HepG2 (cell line): ENCODE measurements at regions not wholly inside any gene's neighbourhood (a gene's known extent, or its start where the extent isn't known, plus 50 kb on each side); places are given as distances from the start of the nearest gene placed in this dataset.

Source experiments
- MBNL3 ChIP-seq: fragments of 250-450 bp; sonication (Bioruptor Pico); conservative IDR thresholded peaks from 2 replicates; pipeline ENCODE4 v1.8.0; 2022; ENCODE audit warnings: mild to moderate bottlenecking, inconsistent platforms
- NAIF1 ChIP-seq: sonication (generic); formaldehyde crosslinking; IDR thresholded peaks from 2 replicates; pipeline ENCODE4 v1.5.0; 2020; ENCODE audit warnings: mild to moderate bottlenecking, missing genetic modification reagents, borderline replicate concordance
- SMAD1 ChIP-seq: sonication (generic); formaldehyde crosslinking; IDR thresholded peaks from 2 replicates; pipeline ENCODE4 v1.4.0; 2020; ENCODE audit warnings: missing genetic modification reagents, low read depth, mild to moderate bottlenecking, borderline replicate concordance
- ZNF407 ChIP-seq: sonication (generic); formaldehyde crosslinking; IDR thresholded peaks from one replicate; pipeline ENCODE4 v1.5.1; 2020; ENCODE audit warnings: mild to moderate bottlenecking, missing genetic modification reagents; ENCODE audit errors: not compliant biosample characterization
- TF ChIP-seq, protein P1 (sequence below): sonication (generic); formaldehyde crosslinking; IDR thresholded peaks from 2 replicates; pipeline ENCODE4 v1.5.1; 2020; ENCODE audit warnings: mild to moderate bottlenecking, missing genetic modification reagents
- TF ChIP-seq, protein P2 (sequence below): sonication (generic); IDR thresholded peaks from 2 replicates; pipeline ENCODE4 v1.6.1; 2016; ENCODE audit warnings: low read depth, borderline replicate concordance

DNA sequence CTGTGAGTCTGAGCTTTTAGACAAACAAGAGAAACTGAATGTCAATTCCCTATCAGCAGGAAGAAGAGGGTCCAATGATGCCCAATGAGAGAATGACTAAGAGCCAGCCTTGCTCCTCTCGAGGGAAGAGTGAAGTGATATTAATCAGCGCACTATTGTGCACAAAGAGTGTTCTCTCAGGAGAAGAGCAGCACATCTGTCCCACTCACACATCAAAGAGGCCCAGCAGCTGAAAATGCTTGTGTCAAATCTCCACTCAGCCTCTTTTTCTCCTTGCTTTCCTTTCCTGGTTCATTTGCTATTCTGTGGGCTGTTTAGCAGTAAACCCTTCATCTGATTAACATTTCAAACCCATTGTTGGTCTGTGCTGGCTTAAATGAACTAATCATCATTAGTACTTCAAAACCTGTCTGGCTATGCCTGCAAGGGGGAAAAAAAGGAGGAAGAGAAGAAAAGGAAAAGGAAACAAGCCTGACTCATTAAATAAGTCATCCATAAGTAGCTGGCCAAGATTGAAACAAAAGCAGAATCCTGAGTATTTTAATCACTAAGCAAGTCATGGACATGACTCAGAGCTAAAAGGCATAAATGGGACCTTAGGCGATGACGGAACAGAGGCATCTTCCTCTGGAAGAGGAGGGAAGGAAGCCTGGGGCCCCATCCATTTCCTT, 912.7 kb downstream of the TUSC7 start (continued):
- TF ChIP-seq ZNF407 (CRISPR knock-in tag), result no peak
- TF ChIP-seq NAIF1 (CRISPR knock-in tag), result no peak
- no peak for TF ChIP-seq MBNL3 (CRISPR knock-in tag)
- TF ChIP-seq, protein P1, sequence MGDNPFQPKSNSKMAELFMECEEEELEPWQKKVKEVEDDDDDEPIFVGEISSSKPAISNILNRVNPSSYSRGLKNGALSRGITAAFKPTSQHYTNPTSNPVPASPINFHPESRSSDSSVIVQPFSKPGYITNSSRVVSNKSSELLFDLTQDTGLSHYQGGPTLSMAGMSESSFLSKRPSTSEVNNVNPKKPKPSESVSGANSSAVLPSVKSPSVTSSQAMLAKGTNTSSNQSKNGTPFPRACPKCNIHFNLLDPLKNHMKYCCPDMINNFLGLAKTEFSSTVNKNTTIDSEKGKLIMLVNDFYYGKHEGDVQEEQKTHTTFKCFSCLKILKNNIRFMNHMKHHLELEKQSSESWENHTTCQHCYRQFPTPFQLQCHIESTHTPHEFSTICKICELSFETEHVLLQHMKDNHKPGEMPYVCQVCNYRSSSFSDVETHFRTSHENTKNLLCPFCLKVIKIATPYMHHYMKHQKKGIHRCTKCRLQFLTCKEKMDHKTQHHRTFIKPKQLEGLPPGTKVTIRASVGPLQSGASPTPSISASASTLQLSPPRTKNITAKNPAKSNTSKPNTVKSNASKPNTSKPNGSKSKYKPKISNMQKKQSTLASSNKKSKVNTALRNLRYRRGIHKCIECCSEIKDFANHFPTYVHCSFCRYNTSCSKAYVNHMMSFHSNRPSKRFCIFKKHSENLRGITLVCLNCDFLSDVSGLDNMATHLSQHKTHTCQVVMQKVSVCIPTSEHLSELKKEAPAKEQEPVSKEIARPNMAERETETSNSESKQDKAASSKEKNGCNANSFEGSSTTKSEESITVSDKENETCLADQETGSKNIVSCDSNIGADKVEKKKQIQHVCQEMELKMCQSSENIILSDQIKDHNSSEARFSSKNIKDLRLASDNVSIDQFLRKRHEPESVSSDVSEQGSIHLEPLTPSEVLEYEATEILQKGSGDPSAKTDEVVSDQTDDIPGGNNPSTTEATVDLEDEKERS (CRISPR knock-in tag), result no peak
- TF ChIP-seq, protein P2, sequence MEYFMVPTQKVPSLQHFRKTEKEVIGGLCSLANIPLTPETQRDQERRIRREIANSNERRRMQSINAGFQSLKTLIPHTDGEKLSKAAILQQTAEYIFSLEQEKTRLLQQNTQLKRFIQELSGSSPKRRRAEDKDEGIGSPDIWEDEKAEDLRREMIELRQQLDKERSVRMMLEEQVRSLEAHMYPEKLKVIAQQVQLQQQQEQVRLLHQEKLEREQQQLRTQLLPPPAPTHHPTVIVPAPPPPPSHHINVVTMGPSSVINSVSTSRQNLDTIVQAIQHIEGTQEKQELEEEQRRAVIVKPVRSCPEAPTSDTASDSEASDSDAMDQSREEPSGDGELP, result no peak
- no peak for TF ChIP-seq SMAD1 (CRISPR knock-in tag)
